GM12873 (cell line): ENCODE measurements at regions not wholly inside any gene's neighbourhood (a gene's known extent, or its start where the extent isn't known, plus 50 kb on each side); places are given as distances from the start of the nearest gene placed in this dataset.

Source experiments
- CTCF ChIP-seq: IDR thresholded peaks from 2 replicates; pipeline ENCODE4 v1.5.1; 2012; ENCODE audit warnings: low read depth, mild to moderate bottlenecking, moderate library complexity, low read length, control low read depth; ENCODE audit not compliant: insufficient read depth; ENCODE audit errors: missing control alignments

DNA sequence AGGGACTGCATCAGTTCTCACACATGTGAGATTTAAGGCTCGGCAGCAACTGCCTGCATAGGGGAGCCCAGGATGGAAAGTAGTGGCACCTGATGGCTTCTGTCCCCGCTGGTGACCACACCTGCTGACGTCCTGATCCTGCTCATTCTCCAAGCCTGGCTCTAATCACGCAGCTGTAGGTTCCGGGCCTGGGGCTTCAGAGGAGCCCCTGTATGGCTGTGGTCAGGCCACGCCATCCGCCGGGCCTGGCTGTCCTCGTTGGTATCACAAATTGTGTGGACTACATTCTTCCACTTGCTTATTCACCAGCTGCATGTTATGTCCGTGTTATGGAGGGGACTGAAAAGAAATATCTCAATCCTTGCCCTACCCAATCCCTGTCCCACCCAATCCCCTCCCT lies 580.0 kb downstream of the TBC1D22A start:
- no peak for TF ChIP-seq CTCF

DNA sequence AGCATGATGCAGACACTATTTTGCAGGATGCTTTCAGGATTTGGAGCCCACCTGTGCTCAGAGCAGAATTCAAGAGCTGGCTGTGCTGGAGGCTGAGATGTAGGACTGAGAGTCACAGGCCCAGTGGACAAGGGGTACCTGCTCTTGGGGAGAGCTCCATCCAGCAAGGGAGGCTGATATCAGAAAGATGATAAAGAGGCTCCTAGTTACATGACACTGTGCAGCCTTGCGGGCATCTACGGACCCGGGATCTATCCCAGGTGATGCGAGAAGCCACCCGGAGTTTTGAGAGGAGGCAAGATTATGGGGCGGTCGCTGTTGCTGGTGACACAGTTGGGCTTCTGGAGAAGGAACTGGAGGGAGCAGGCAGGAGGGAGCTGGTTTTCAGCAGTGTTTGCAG lies 579.0 kb downstream of the TBC1D22A start:
- TF ChIP-seq CTCF, result no peak

- no peak for TF ChIP-seq CTCF
Measured at GRCh38 chr22:47340851-47341436, 578.5 kb downstream of the TBC1D22A start.

- no peak for TF ChIP-seq CTCF
Measured at GRCh38 chr22:47337161-47337621, 574.7 kb downstream of the TBC1D22A start.

DNA sequence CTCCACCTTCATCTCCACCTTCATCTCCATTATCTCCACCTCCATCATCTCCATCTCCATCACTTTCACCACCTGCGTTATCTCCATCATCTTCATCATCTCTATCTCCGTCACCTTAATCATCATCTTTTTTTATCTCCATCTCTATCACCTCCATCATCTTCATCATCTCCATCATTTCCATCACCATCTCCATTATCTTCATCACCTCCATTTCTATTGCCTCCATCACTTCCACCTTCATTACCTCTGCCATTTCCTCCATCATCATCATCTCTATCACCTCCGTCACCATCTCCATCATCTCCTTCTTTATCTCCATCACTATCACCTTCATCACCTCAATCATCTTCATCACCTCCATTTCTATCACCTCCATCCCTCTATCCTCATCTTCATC lies 573.5 kb downstream of the TBC1D22A start:
- no peak for TF ChIP-seq CTCF

- TF ChIP-seq CTCF, result no peak
Measured at GRCh38 chr22:47335460-47335859, 573.0 kb downstream of the TBC1D22A start.

DNA sequence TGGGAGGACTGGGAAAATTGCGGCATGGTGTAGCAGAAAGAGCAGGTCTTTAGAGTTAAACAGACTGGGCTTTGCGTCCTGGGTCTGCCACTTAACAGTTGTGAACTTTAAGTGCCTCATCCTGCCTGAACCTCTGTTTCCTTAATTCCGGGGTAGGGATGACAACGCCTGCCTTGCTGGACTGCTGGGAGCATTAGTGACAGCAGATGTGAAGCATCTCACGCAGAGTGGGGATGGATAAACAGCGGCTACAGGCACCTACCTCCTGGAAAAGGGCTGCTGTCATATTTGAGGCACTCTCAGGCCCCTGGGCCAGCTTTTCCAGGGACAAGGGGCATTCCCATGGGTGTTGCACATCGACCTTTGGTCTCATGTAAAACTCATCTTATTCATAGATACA lies 572.2 kb downstream of the TBC1D22A start:
- no peak for TF ChIP-seq CTCF

DNA sequence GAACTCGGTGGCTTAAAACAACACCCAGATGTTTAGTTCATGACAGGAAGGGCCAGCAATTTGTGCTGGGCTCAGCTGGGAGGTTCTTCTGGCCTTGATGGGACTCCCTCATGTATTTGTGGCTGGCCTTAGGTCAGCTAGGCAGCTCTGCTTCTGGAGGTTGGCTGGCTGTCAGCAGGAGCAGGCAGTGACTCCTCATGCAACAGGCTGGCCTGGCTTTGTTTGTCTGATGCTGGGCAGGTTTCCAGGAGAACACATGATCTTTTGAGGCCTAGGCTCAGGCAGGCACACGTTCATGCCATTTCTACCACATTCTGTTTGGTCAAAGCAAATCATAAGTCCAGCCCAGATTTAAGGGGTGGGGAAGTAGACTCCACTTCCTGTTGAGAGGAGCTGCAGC lies 571.2 kb downstream of the TBC1D22A start:
- TF ChIP-seq CTCF, result no peak
